SU-DHL-6 (cell line): ENCODE measurements at regions not wholly inside any gene's neighbourhood (a gene's known extent, or its start where the extent isn't known, plus 50 kb on each side); places are given as distances from the start of the nearest gene placed in this dataset.

Experiments
- H2AFZ ChIP-seq: fragments of 200-600 bp; sonication (generic); 2 replicates; pipeline ENCODE4 v1.6.1; 2014; ENCODE audit warnings: low read depth, mild to moderate bottlenecking, moderate library complexity, mixed read lengths, antibody characterized with exemption, low read length; ENCODE audit not compliant: severe bottlenecking
- H3F3A ChIP-seq: fragments of 200-600 bp; shearing (Covaris generic); 2 replicates; pipeline ENCODE4 v1.6.0; 2016; ENCODE audit warnings: antibody characterized with exemption, mild to moderate bottlenecking; ENCODE audit not compliant: insufficient read depth
- H3K27ac ChIP-seq: fragments of 200-600 bp; sonication (generic); 2 replicates; pipeline ENCODE4 v1.5.1; 2016; ENCODE audit warnings: low read depth, mild to moderate bottlenecking, low read length, moderate library complexity, mixed read lengths
- H3K27me3 ChIP-seq: fragments of 200-600 bp; sonication (generic), shearing (Covaris generic); 2 replicates; pipeline ENCODE4 v1.6.0; 2014; ENCODE audit warnings: mild to moderate bottlenecking, low read length
- H3K36me3 ChIP-seq: fragments of 200-600 bp; sonication (generic); 2 replicates; pipeline ENCODE4 v1.6.1; 2014; ENCODE audit warnings: mild to moderate bottlenecking, low read length, mixed read lengths
- H3K4me2 ChIP-seq: fragments of 300-600, 200-600 bp; shearing (Covaris generic), sonication (generic); 2 replicates; pipeline ENCODE4 v1.6.0; 2014; ENCODE audit warnings: low read length, low read depth, mild to moderate bottlenecking; ENCODE audit not compliant: poor library complexity, severe bottlenecking
- H3K4me3 ChIP-seq: fragments of 200-600 bp; sonication (generic); 2 replicates; pipeline ENCODE4 v1.5.1; 2014; ENCODE audit warnings: antibody characterized with exemption, low read length, mild to moderate bottlenecking, mixed read lengths; ENCODE audit not compliant: insufficient read depth, poor library complexity, severe bottlenecking
- H3K79me2 ChIP-seq: fragments of 200-600 bp; sonication (generic); 2 replicates; pipeline ENCODE4 v1.6.1; 2014; ENCODE audit warnings: mild to moderate bottlenecking, low read length, moderate library complexity; ENCODE audit not compliant: insufficient read depth
- H3K9ac ChIP-seq: fragments of 200-600 bp; sonication (generic); 2 replicates; pipeline ENCODE4 v1.7.0; 2014; ENCODE audit warnings: mild to moderate bottlenecking, low read length
- H3K9me2 ChIP-seq: fragments of 200-600 bp; sonication (generic); replicated peaks from 2 replicates; pipeline ENCODE4 v1.6.1; 2014; ENCODE audit warnings: low read length; ENCODE audit not compliant: insufficient read depth
- H3K9me3 ChIP-seq: fragments of 200-600 bp; sonication (generic); 2 replicates; pipeline ENCODE4 v1.6.1; 2014; ENCODE audit warnings: low read length, mixed read lengths; ENCODE audit not compliant: insufficient read depth
- H4K20me1 ChIP-seq: fragments of 200-600 bp; sonication (generic); 2 replicates; pipeline ENCODE4 v1.6.1; 2014; ENCODE audit warnings: low read depth, mild to moderate bottlenecking, antibody characterized with exemption, low read length, moderate library complexity, mixed read lengths
- CTCF ChIP-seq: fragments of 200-600 bp; sonication (generic); IDR thresholded peaks from one replicate; pipeline ENCODE4 v1.5.1; 2017; ENCODE audit warnings: antibody characterized with exemption, mild to moderate bottlenecking, low read length, moderate library complexity; ENCODE audit not compliant: insufficient read depth, poor library complexity, severe bottlenecking
- EZH2phosphoT487 ChIP-seq: fragments of 200-600 bp; sonication (generic), shearing (Covaris generic); conservative IDR thresholded peaks from 2 replicates; pipeline ENCODE4 v1.6.1; 2018; ENCODE audit warnings: mild to moderate bottlenecking, antibody characterized with exemption, low read length, moderate library complexity, mixed read lengths

GRCh38 chr3:55269096-55269495 lies 218.0 kb downstream of the WNT5A start:
- no peak overlapping the region for H3K4me2 ChIP-seq

GRCh38 chr3:55267206-55267930 lies 219.7 kb downstream of the WNT5A start:
- Histone ChIP-seq H3K4me3 (no peak overlapping the region), H2AFZ (no peak overlapping the region), H3K27me3 (no peaks in the 10 kb centered on the region), H3K36me3 (no peaks in the 10 kb centered on the region), H3K79me2 (no peaks in the 10 kb centered on the region), H3K4me2 (no peak overlapping the region), H4K20me1 (no peaks in the 10 kb centered on the region), H3K27ac (no peak overlapping the region), H3F3A (no peaks in the 10 kb centered on the region), H3K9me2 (no peaks in the 10 kb centered on the region), H3K9ac (no peak overlapping the region), H3K9me3 (no peaks in the 10 kb centered on the region)
- TF ChIP-seq EZH2phosphoT487: no peak
- TF ChIP-seq CTCF: no peak

More at GRCh38 chr3:55269096-55269495, 218.0 kb downstream of the WNT5A start:
- TF ChIP-seq EZH2phosphoT487 (no peak), CTCF (no peak)
- no peak overlapping the region for H3K9ac ChIP-seq
- no peak overlapping the region for H2AFZ ChIP-seq
- no peak overlapping the region for H3K27ac ChIP-seq
- no peak overlapping the region for H3K4me3 ChIP-seq
- H3F3A ChIP-seq: no peaks in the 10 kb centered on the region
- H3K9me2 ChIP-seq: no peaks in the 10 kb centered on the region
- H3K9me3 ChIP-seq: no peaks in the 10 kb centered on the region
- H4K20me1 ChIP-seq: no peaks in the 10 kb centered on the region
- H3K79me2 ChIP-seq: no peaks in the 10 kb centered on the region
- no peaks in the 10 kb centered on the region for H3K36me3 ChIP-seq
- no peaks in the 10 kb centered on the region for H3K27me3 ChIP-seq

- Histone ChIP-seq H2AFZ (no peak overlapping the region), H3K4me3 (no peak overlapping the region), H3K79me2 (no peaks in the 10 kb centered on the region), H3K9ac (no peak overlapping the region), H4K20me1 (no peaks in the 10 kb centered on the region), H3F3A (no peaks in the 10 kb centered on the region), H3K9me3 (no peaks in the 10 kb centered on the region), H3K27ac (no peak overlapping the region), H3K36me3 (no peaks in the 10 kb centered on the region), H3K9me2 (no peaks in the 10 kb centered on the region), H3K27me3 (no peaks in the 10 kb centered on the region), H3K4me2 (no peak overlapping the region)
- no peak for TF ChIP-seq EZH2phosphoT487
- no peak for TF ChIP-seq CTCF
These were observed 222.2 kb downstream of the WNT5A start for GRCh38 chr3:55264919-55265318.
